Nucleus accumbens (tissue), 56 donors: ENCODE measurements at regions not wholly inside any gene's neighbourhood (a gene's known extent, or its start where the extent isn't known, plus 50 kb on each side); places are given as distances from the start of the nearest gene placed in this dataset.

ENCODE experiments used
- DNase-seq, 56 donors: peaks; one replicate each; lab custom pipeline; 2025; lab: John Stamatoyannopoulos, UW

DNA sequence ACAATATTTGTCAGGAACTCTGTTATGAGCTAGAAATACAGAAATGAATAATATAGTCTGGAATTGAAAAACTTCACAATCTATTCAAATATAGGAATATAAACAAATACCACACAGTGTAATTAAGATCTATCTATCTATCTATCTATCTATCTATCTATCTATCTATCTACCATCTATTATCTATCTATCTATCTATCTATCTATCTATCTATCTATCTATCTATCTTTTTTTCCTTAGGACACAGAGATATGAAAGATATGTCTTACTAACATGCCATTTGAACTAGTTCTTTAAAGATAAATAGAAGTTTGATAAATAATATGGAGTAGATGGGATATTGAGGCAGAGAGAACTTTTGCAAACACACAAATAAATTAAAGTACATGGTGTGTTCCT, 357.8 kb downstream of the PARP8 start:
- DNase-seq: no peak

DNA sequence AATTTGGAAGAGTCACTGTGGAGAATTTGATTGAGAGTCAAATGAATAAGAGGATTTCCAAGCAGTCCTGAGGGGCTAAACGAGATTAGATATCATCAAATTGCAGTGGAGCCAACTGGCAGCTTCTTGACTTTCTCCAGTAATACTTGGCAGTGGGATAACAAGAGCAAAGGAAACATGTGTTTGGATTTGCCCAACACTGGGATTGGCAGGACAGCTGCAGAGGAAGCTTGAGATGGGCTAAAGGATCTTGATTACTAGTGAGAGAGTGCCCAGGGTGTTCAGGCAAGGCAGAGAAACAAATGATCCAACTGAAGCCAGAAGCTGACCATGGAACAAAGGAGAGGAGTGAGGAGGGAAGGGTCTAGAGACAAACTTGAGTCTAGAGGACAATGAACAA, 356.0 kb upstream of the ISL1 start:
- DNase-seq: no peak

DNA sequence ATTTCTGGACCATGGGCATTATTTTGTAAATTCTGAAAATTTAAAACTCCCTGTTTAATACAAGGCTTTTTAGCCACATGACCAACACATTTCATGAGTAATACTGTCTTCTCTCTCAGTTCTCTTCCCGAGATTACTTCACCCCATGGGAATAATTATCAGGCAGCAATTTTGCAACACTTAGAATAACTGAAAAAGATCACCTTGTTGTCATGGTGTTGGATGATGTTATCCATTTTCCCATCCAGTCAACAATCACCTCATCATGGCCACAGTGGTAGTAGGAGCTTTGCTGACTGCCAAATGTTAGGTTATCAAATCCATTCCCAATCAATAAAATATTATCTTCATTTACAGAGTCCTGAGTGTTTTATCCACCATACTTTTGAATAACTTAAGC, 354.9 kb upstream of the ISL1 start:
- DNase-seq: no peak

DNA sequence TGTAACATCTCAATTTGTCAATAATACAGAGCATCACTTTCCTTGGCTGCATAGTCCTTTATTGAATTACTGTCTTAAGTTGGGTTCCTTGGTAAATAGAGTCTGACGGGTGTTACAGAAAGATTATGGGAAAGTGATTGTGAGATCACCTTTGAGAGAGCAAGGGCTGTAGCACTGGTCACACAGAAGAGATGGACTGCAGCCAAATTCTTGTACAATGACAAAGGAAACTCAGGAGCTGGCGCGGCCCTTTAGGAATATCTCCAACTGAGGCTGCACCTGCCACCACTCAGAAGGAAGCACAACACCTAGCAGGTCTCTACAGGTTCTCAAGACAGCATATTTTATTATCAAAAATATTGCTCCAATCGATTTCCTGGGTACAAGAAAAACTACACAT, 350.0 kb upstream of the ISL1 start:
- DNase-seq: no peak

DNA sequence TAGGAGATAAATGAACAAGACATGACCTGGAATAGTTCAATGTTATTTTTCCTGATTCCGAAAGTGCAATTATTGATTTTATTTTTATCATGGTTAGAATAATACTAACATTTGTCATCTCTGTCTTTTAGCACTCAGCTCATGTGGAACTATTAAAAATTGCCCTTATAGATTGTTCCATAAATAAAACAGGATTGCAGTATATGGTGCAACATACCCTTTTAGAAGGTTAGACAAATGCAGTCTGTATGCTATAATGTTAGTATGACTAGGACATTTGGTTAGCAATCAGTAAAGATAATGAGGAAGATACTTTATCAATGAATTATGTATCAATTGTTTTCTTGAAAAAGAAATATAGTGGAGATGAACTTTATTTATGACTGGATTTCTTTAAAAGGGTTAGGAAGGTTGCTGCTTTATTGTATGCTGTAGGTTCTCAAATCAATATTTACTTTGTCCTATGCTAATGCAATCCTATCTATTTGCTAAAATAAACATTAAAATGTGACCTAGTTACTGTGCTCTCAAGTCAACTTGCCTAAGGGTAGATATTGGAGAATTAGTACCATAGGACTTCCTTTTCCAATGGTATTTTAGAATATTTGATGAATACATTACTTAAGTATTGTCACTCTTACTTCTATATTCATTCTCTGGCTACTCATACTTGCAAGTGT, 348.9 kb upstream of the ISL1 start:
- DNase-seq: no peak

DNA sequence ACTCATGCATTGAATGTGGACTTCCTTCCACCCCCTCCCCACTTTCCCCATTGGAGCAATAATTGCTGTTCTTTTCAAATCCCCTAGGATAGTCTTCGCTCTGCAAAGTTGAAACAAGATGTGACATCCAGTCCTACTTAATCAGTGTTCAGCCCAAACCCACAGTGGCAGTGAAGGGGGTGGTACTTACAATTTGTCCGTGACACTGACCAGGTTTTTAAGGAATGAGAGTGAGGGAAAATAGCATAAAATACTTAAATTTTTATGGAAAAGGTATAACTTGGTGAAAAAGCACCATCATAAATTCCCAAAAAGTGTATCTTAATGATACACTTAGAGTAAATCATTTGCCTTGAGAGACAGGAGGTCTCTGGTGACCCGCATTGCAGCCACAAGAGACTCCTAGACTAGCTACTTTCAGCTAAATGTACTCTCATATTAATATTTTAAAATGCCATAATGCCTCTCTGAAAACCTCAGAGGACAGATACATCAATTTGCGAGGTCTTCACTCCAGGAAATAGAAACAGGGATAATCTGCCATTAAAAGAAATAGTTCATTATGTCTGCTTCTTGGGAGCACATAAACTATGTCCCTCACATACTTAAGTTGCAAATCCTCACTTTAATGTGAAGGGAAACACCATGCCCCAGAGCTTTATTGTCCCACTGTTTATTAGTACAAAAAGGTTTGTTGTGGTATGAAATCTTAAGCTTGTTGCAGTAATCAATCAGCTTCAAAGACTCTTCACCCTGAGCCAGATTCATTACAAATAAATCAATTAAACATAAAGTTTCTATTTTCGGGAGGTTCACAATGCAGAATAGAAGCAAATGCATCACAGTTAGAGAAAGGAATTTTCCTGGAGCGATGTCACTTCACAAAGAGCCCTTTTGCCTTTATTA, 343.6 kb upstream of the ISL1 start:
- no peak for DNase-seq

DNA sequence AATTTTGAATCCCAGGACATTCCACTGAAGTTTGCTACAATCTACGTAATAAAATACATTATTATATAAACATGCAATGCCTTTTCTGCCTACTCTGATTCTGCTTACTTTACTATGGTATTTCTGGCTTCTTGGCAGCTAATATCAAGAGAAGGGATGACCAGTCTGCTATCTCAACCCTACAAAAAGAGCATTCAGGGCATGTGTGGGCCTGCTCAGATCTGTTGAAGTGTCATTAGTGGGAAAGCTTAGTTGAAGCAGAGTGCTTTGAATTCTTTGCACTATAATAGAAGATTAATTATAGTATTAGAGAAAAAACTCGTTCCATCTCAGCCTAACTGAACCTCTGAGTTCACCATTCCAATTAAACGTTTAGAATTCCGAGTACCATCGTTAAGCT, 339.5 kb upstream of the ISL1 start:
- DNase-seq: no peak

DNA sequence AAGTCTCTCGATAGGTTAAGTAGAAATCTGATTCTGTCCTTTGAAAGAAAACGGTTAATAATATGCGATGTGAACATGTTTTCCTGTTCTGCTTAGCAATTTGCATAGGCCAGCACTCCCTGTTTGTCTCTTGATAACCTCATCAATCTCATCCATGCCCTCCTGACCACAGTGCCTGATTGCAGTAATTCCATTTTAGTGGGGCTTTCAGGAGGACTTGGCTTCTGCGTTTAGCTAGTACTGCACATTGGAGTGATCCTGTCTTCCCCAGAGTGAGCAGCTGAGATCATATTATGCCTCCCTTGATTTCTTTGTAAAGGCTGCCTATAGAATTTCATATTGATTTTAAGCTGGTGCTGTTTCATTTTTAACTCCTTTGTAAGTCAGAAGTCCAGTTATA, 335.9 kb upstream of the ISL1 start:
- no peak for DNase-seq

DNA sequence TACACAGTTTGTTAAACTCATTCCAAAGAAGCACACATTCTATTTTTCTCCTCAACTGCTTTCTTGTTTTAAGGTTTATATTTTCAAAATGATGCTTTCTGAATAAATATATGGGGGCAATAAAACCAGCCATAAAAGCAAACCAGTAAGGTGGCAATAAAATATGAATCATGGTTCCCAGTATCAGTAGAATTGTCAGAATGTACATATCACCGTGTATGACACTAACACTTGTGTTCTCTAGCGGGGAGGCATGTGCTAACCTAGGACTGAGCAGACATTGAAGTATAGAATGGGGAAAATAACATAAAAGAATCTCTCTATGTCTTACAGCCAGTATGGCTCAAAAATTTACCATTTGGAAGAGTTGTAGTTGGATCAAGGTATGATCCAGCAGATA, 329.9 kb upstream of the ISL1 start:
- DNase-seq: no peak

DNA sequence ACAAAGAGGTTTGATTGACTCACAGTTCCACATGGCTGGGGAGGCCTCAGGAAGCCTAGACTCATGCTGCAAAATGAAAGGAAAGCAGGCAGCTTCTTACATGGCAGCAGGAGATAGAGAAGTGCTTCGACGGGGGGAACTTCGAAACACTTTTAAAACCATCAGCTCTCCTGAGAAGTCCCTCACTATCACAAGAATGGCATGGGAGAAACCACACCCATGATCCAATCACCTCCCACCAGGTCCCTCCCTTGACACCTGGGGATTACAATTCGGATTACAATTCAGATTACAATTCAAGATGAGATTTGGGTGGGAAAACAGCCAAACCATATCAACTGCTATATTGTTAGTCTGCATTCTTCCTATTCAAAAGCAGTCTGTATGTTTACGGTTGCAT, 322.3 kb upstream of the ISL1 start:
- no peak for DNase-seq

DNA sequence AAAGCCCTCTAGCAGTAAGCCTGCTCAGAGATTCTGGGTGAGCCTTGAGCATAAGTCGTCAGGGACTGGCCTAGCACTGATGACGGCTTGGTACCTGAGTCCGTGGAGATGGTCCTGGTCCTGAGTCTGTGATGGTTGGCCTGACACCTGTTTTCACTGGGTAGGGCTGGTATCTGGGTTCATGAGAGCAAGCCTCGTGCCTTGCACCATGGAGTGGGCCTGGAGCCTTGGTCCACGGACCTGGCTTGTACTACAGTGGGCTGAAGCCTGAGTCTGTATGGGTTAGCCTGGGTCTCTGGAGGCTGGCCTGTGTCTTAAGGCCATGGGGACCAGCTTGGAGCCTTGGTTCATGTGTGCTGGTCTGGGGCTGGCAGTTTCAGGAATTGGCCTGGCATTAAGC, 310.3 kb upstream of the ISL1 start:
- DNase-seq: no peak

DNA sequence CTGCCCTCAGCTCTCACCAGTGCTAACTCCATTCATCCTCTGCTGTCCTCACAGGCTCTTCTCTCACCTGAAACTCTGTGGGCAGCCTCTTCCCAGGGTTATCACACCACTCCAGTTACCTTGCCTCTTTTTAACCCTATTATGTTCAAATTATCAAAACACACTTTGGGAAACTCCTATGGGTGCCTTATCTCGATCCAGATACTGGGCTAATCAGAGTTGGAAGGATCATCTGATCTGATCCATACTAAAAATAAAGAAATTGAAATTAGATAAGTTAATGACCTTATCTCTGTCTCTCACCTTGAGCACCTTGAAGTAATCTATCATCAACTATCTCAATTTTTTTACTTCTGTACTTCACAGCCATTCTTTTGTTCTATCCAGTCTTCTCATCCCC, 300.5 kb upstream of the ISL1 start:
- DNase-seq: no peak

DNA sequence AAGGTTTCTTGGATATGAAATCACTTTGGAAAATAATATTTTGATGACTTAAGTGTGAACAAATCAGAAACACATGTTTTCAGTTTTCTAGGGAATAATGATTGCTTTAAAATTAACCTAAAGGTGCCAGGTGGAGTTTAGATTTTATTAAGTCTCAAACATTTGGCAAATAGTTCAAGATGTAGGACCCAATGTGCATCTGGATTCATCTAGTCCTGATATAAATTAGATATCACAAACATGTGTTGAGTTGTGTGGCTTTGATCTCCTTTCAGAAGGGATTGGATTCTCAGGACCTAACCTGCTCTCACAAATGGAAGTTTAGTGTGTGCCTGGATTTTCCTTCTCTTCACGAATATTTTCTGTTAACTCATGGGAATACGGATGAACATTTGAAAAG, 291.4 kb upstream of the ISL1 start:
- no peak for DNase-seq

DNA sequence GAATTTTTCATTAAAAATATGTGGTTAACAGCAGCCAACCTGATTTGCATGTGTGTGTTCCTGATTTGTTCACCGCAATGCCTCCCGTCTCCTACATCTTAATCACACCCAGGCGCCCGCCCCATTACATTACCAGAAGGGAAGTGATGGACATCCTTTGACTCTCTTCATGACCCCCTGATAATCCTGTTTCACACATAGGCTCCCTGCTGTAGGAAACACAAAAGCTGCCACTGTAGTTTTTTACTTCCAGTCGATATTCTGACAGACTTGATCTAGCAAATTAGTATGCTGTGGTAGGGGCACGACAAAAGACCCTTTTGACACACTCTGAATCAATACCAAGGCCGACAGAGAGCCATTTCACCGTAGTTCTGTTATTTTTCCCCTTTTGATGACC, 287.8 kb upstream of the ISL1 start:
- DNase-seq: no peak

DNA sequence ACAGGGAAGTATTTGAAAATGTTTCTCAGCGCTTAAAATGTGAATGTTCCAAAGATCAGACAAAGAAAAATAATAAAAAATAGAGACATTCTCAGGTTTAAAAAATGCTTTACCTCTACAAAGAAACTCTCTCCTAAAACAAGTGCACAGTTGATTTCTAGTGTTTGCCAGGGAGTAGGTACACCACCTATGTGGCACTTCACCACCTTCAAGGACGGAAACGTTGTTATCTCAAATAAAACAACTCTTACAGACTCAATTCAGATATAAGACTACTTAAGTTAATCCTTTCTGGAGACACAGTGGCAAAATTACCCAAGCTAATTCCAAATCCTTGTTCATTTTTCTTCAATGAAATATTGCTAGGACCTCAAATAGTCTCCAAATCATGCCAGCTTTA, 286.4 kb upstream of the ISL1 start:
- DNase-seq: no peak

DNA sequence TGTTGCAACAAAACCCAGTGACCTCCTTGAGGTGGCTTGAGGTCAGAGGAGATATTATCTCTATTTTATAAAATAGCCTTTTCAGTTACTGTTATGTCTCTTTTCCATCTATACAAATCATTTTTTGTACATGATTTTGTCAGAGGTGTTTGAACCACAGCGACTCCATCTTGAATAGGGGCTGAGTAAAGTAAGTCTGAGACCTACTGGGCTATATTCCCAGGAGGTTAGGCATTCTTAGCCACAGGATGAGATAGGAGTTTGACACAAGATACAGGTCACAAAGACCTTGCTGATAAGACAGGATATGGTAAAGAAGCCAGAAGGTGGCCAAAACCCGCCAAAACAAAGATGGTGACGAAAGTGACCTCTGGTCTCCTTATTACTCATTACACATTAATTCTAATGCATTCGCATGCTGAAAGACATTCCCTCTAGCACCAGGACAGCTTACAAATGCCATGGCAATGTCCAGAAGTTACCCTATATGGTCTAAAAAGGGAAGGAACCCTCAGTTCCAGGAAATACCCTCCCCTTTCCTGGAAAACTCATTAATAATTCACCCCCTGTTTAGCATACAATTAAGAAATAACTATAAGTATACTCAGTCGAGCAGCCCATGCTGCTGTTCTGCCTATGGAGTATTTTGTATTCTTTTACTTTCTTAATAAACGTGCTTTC, 283.9 kb upstream of the ISL1 start:
- DNase-seq: no peak

DNA sequence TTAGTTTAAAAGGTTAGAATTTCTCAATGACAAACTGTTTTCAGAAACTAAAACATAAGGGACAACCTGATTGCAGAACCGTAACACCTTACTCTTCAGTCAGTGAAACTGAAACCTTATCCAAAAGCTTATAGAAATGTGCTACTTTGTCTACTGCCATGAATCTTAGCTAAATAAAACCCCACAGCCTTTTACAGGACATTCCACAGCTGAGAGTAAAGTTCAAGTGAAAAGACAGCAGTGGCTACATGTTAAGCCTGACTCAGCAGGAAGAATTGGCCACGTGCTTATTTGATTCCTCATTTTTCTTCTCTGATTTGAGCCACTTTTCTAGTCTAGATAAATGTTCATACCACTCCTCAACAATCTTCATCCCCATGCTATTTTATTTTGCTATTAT, 278.7 kb upstream of the ISL1 start:
- no peak for DNase-seq

DNA sequence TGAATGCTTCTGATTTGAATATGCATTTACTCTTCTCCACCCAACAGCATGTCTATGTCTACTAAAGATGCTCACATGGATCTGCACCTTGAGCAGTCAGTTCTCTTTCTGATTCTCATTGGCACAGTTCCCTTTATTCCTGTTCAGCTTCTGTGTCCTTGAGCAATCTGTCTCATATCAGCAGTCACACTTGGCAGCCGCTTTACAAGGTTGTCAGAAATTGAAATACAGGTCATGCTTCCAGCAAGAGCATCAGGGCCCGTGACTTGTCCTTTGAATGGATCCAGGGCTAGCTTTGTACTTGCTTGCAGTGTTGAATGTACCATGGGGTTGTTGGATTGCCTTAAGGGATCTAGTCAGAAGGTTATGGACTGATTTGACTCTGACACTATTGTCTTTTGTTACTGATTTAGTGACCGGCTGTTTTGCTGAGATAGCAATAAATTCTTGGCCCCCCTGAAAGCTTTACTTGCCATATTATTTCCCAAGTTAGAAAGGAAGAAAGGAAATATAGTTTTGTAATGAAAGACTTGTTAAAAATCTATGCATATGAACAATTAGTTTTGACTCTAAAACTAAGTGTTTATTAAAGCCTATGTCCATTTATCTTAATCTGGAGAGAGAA, 273.4 kb upstream of the ISL1 start:
- DNase-seq: no peak

DNA sequence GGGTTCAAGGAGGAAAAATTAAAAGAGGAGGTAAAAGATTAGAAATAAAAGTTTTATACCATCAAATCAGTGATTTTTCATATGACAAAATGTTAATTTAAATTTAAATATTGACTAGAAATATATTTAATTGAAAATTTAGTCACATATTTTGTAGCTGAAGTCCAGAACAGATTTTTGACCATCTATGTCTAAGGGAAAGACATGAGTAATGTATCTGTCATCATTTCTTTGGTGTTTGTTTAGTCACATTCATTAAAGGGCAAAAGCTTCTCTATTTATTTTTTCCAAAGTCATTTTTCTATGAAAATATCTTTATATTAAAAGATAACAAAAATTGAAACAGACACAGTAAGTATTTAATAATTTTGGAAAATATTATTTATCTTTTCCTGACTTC, 252.0 kb upstream of the ISL1 start:
- no peak for DNase-seq

DNA sequence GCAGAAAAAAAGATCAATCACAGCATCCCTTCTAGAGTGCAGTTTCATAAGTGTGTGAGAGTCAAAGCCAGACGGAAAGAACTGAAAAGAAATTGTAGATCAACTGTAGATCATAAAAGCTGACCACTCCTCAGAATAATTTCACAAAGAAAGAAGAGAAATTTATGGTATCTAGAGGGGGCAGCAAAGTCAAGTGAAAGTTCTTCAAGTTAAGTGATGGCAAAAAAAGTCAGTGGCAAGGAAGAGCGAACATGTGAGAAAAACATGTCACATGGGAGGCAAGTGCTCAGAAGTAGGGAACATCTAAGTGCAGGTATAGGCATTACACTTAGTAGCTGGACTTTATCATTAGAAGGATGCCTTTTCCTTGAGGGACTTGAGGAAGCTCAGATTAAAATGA, 245.1 kb upstream of the ISL1 start:
- no peak for DNase-seq

DNA sequence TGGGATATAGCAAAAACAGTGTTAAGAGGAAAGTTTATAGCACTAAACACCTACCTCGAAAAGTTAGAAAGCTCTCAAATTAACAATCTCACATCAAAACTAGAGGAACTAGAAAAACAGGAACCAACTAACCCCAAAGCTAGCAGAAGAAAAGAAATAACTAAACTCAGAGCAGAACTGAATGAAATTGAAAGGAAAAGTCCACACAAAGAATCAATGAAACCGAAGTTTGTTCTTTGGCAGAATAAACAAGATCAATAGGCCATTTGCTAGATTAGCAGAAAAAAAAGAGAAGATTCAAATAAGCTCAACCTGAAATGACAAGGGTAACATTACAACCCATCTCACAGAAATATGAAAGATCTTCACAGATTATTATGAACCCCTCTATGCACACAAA, 234.8 kb upstream of the ISL1 start:
- no peak for DNase-seq
